Stimulated activated CD8-positive, alpha-beta memory T cell treated with anti-CD3 and anti-CD28 coated beads, Interleukin-2, amount 100 ng/mL, for 1 hour (primary cell): ENCODE measurements at regions not wholly inside any gene's neighbourhood (a gene's known extent, or its start where the extent isn't known, plus 50 kb on each side); places are given as distances from the start of the nearest gene placed in this dataset.
"Not testable (repeated sequence)": the region's sequence is repeated elsewhere in the genome, so short reads cannot be mapped to it uniquely, and the experiment has no call there.

Experiments
- DNase-seq, 2 donors: peaks; one replicate each; pipeline ENCODE4 v3.0.0-alpha.2; 2020; ENCODE audit warnings: low read depth in 2 of 2

DNA sequence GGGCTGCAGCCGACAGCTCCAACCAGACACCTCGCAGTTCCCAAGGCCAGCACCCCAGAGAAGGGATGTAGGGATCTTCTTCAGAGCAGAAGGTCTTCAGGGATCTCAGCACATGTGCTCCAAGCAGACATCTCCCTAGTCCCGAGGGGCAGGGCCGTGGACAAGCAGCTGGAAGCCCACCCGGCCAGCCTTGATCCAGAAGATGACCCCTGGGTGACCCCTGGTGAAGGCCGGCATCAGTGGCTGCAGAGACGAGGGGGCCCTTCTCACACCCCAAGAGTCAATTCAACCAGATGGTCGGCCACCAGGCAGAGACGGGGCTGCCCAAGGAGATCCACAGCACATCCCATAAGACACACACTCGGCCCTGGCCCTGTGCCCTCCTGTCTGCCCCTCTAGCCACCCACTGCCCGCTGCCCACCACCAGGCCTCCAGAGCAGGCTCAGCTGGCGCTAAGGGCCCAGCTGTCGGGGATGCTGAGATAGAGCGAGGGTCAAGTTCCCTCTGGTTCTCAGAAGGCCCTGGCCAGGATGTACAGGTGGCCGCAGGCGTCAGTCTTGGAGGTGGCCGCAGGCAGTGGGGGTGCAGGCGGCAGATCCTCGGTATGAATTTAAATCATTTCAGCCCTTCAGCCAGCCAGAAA lies 168.3 kb downstream of the BRD1 start:
- DNase-seq: no peak

GRCh38 chr22:49658902-49659280 lies 168.8 kb downstream of the BRD1 start:
- no peak for DNase-seq

DNA sequence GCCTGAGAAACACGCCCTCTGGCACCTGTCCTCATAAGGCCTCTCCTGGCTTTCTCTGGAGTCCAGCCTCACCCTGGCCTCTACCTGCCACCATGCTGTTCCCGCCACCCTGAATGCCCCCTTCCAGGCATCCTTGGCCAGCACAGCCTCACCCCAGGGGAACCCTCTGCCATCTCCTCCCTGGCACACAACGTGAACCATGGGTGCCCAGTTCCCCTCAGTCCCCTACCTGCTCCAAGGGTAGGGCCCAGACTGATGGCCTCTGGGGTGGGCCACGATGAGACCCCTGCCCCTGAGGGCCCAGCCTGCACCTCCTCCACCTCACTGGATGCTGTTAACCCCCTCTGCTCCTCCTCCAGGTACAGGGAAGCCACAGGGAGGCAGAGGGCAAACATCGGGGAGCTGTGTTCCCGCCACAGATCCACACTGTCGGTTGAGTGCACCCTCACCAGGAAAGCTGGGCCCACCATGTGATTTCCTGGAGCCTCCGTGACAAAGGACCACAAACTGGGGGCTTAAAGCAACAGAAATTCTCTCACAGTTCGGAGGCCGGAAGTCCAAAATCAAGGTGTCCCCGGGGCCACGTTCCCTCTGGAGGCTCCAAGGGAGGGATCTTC lies 169.6 kb downstream of the BRD1 start:
- no peak for DNase-seq

DNA sequence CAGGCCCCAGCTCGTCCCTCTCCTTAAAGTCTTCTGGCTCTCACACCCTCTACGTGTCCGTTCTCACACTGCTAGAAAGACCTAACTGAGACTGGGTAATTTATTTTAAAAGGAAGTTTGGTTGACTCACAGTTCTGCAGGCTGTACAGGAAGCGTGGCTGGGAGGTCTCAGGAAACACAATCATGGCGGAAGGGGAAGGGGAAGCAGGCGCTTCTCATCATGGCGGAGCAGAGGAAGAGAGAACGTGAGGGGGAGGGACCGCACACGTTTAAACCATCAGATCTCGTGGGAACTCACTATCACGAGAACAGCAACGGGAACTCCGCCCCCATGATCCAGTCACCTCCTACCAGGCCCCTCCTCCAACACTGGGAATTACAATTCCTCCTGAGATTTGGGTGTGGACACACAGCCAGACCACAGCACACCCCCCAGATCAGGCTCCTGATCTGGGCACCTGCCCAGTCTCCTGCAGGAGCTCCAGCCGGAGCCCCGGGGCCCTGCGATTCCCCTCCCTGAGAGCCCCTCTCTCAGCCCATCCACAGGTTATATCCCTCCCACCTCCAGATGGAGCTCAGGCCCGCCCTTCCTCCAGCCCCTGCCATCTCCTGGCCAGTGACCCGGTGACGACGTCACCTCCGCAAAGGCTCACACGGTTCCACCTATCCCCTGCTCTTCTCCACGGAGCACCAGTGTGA lies 170.2 kb downstream of the BRD1 start:
- DNase-seq: peak; percentile 43 to 46

GRCh38 chr22:49656883-49657274 lies 170.8 kb downstream of the BRD1 start:
- not testable (repeated sequence) for DNase-seq

- no peak for DNase-seq
Measured at GRCh38 chr22:49656291-49656851, 171.3 kb downstream of the BRD1 start.

DNA sequence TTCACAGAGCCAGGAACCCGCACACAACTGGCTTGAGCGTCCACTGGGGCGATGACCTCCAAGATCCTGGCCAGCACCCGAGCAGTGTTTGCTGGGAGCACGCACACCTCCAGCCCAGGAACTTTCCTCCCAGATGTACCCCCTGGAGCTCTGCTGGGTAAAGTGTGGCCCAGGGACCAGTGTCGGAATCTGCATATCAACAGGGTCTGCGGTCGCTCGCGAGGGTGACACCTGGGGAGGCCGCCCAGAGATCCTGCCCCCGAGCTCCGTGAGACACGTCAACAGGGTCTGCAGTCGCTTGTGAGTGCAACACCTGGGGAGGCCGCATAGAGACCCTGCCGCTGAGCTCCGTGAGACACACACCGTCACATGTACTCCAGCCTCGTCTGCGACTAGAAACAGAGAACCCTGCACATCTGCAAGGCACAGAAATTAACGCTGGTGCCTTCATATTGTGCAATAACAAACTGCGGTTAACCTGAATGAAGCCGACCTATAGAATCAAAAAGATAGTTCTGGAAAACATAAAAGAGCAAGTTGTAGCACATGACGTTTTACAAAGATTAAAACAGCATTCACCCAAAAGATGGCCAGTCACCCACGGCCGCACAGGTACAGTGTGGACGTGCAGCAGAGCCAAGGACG lies 172.4 kb downstream of the BRD1 start:
- DNase-seq: no peak

GRCh38 chr22:49650336-49651241 lies 177.1 kb downstream of the BRD1 start:
- no peak for DNase-seq

GRCh38 chr22:49649166-49650068 lies 178.3 kb downstream of the BRD1 start:
- DNase-seq: no peak

GRCh38 chr22:49648053-49648452 lies 179.6 kb downstream of the BRD1 start:
- DNase-seq: no peak

DNA sequence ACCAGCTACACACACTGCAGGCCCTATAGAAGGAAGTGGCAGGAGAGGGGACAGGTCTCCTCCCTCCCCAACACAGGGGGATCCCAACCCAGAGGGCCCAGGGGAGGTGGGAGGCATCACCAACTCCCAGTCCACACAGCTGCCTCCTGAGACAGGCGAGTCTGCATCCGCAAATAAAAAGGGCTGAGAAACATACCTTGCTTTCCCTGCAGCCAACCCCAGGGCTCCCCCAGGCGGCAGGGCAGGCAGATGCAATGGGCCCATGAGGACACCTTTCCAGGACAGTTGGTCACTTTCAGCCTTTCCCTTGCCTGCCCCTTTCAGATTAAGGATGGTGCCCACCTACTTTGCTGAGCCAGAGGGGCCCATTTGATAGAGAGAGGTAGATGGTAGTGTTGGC lies 180.0 kb downstream of the BRD1 start:
- DNase-seq: no peak

DNA sequence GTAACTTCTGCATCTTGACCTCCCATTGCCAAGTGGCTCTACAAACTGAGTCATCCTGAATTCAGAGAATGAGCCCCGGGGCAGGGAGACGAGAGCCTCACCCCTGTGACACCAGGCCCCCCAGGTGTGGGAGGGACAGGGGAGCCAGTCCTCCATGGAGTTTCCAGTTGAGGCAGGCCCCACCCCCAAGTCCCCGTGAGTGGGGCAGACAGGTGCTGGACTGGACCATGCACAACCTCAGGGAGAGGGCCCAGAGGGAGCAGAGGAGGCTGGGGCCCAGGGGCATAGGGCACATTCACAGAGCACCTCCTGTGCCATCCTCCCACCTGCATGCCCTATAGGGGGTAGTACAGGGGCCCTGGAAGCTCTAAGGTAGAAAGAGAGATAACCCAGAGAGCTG lies 180.8 kb downstream of the BRD1 start:
- DNase-seq: no peak

GRCh38 chr22:49645791-49646550 lies 181.7 kb downstream of the BRD1 start:
- DNase-seq: no peak

- DNase-seq: no peak
Measured at GRCh38 chr22:49645257-49645656, 182.4 kb downstream of the BRD1 start.

- no peak for DNase-seq
Measured at GRCh38 chr22:49643998-49644397, 183.7 kb downstream of the BRD1 start.

DNA sequence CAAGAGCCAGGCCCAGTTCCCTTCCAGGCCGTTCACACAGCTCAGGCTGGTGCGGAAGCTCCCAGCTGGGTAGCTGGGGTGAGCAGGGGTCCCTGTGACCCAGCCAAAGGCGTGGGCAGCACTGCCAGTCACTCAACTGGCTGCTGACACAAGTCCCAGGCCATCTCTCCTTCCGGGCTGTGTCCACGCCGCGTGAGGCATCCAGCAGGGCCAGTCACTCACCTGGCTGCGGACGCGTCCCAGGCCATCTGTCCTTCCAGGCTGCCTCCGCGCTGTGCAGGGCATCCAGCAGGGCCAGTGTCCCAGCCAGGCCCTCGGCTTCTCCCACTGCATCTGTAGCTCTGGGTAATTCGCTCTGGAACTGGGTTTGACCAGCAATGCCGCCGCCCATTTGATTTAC lies 184.2 kb downstream of the BRD1 start:
- DNase-seq: no peak

- DNase-seq: no peak
Measured at GRCh38 chr22:49642741-49643140, 184.9 kb downstream of the BRD1 start.

GRCh38 chr22:49642331-49642730 lies 185.3 kb downstream of the BRD1 start:
- no peak for DNase-seq

- no peak for DNase-seq
Measured at GRCh38 chr22:49641770-49642313, 185.8 kb downstream of the BRD1 start.
